Activated naive CD8-positive, alpha-beta T cell treated with anti-CD3 and anti-CD28 coated beads, Interleukin-2, amount 10 ng/mL, durations not matched to agents 7 days and 5 days (primary cell): ENCODE measurements at regions not wholly inside any gene's neighbourhood (a gene's known extent, or its start where the extent isn't known, plus 50 kb on each side); places are given as distances from the start of the nearest gene placed in this dataset.
"Not testable (repeated sequence)": the region's sequence is repeated elsewhere in the genome, so short reads cannot be mapped to it uniquely, and the experiment has no call there.

Source experiments
- ATAC-seq: fragments of 150-1000 bp; cut with Tn5 transposase; one replicate; pipeline ENCODE4 v1.10.0; 2021; ENCODE audit warnings: low read depth, moderate library complexity
- POLR2A ChIA-PET: fragments of 350-600 bp; sonication (Branson Sonifier 250); formaldehyde crosslinking; loops from one replicate; lab custom pipeline; 2021; ENCODE audit warnings: antibody characterized with exemption; lab: Charles Lee
- DNase-seq: peaks from one replicate; pipeline ENCODE4 v3.0.0; 2021
- H3K27ac Mint-ChIP-seq: one replicate; pipeline ENCODE4 v1.8.0; 2022; ENCODE audit warnings: mild to moderate bottlenecking, mixed read lengths
- H3K27me3 Mint-ChIP-seq: one replicate; pipeline ENCODE4 v1.8.0; 2022; ENCODE audit warnings: mild to moderate bottlenecking, moderate library complexity, mixed read lengths
- H3K36me3 Mint-ChIP-seq: one replicate; pipeline ENCODE4 v1.8.0; 2021; ENCODE audit warnings: mild to moderate bottlenecking, mixed read lengths
- H3K4me1 Mint-ChIP-seq: one replicate; pipeline ENCODE4 v1.8.0; 2021; ENCODE audit warnings: mixed read lengths
- H3K4me3 Mint-ChIP-seq: one replicate; pipeline ENCODE4 v1.8.0; 2022; ENCODE audit warnings: mild to moderate bottlenecking, moderate library complexity, mixed read lengths
- H3K9me3 Mint-ChIP-seq: one replicate; pipeline ENCODE4 v1.8.0; 2021; ENCODE audit warnings: mixed read lengths

- H3K4me3 Mint-ChIP-seq = no peak overlapping the region
- no peaks in the 10 kb centered on the region for H3K36me3 Mint-ChIP-seq
- no peak overlapping the region for H3K27ac Mint-ChIP-seq
- H3K27me3 Mint-ChIP-seq = peaks cover 31% of the 10 kb centered on the region
- no peaks in the 10 kb centered on the region for H3K4me1 Mint-ChIP-seq
- no peak for ATAC-seq
- POLR2A ChIA-PET = no interaction called here
- DNase-seq = no peak
- no peaks in the 10 kb centered on the region for H3K9me3 Mint-ChIP-seq
These were observed 57.5 kb upstream of the DYNLT3 start for GRCh38 chrX:37904833-37905232.

DNA sequence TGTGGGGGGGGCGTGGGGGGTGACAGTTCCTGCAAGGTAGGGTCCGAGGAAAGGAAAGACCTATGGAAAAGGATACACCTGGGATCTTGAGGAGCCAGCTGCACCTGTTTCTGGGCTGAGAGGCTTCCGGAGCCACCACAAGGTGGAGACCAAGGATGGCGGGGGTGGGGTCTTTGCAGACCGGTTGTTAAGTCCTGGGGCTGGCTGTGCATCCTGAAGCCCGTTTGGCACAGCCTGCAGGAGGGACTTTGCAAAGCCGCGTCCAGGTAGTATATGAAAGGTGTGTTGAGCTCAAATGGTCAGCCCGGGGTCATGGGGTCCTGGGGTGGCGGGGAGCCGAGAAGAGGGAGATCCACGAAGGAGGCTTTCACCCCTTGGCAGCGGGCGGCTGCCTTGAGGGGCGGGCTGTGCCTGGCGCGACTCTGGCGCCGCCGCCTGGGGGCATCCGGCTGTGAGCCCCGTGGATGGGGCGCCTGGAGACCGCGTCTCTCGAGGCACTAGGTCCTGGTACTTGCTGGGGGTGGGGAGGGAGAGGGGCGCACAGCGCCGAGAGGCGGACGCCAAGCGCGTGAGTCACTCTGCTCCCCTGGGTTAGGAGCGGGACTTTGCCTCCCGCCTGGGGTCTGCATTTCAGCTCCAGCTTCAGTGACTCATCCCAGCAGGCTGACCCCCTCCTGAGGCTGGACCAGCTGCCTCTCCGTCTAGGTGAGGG is 58.2 kb upstream of the DYNLT3 start:
- no peaks in the 10 kb centered on the region for H3K4me1 Mint-ChIP-seq
- no peaks in the 10 kb centered on the region for H3K36me3 Mint-ChIP-seq
- POLR2A ChIA-PET = no interaction called here
- H3K27me3 Mint-ChIP-seq = peaks cover 31% of the 10 kb centered on the region
- ATAC-seq (peak; percentile 72), DNase-seq (peak; percentile 50)
- H3K27ac Mint-ChIP-seq = no peak overlapping the region
- no peaks in the 10 kb centered on the region for H3K9me3 Mint-ChIP-seq
- H3K4me3 Mint-ChIP-seq = peak overlapping the region; percentile 35

- no peak overlapping the region for H3K4me3 Mint-ChIP-seq
- ATAC-seq = no peak
- H3K27ac Mint-ChIP-seq = no peak overlapping the region
- no peaks in the 10 kb centered on the region for H3K4me1 Mint-ChIP-seq
- POLR2A ChIA-PET = no interaction called here
- no peak for DNase-seq
- H3K9me3 Mint-ChIP-seq = no peaks in the 10 kb centered on the region
- H3K27me3 Mint-ChIP-seq = peaks cover 27% of the 10 kb centered on the region
- no peaks in the 10 kb centered on the region for H3K36me3 Mint-ChIP-seq
These were observed 59.0 kb upstream of the DYNLT3 start for GRCh38 chrX:37906357-37906756.

DNA sequence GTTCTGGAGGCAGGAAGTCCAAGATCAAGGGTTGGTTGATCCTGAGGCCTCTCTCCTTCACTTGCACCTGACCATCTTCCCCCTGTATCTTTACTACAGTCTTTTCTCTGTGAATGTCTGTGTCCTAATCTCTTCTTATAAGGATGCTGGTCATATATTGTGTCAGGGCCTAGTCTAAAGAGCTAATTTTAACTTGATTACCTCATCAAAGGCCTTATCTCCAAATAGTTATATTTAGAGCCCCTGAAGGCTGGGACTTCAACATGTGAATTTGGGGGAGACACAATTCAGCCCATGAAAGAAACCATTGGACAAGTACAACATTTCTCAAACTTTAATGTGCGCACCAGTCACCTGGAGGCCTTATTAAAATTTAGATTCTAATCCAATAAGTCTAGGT is 62.8 kb upstream of the DYNLT3 start:
- H3K27ac Mint-ChIP-seq = no peak overlapping the region
- H3K4me1 Mint-ChIP-seq = peaks cover 7% of the 10 kb centered on the region
- peaks cover 17% of the 10 kb centered on the region for H3K27me3 Mint-ChIP-seq
- H3K4me3 Mint-ChIP-seq = no peak overlapping the region
- no peaks in the 10 kb centered on the region for H3K36me3 Mint-ChIP-seq
- no peak for ATAC-seq
- no peak for DNase-seq
- POLR2A ChIA-PET = no interaction called here
- H3K9me3 Mint-ChIP-seq = no peaks in the 10 kb centered on the region

DNA sequence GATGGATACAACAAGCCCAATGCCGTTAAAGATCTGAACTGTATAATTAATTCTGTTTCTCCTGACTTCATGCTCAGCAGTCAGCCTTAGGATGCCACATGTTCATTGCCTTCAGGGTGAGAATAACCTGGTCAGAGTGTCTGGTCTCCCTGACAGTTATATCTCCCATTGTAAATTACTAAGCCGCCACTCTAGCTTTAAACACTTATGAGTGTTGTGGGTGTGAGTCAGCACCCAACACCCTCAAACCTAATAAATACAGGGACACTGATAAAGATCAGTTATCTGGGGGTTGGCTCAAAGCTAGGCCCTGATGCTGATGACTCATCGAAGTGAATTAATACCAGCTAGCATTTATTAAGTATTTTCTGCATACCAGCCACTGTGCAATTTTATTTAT is 64.9 kb upstream of the DYNLT3 start:
- Mint-ChIP-seq H3K4me3 (no peak overlapping the region), H3K4me1 (peaks cover 7% of the 10 kb centered on the region), H3K27ac (no peak overlapping the region), H3K36me3 (no peaks in the 10 kb centered on the region), H3K9me3 (no peaks in the 10 kb centered on the region), H3K27me3 (peaks cover 2% of the 10 kb centered on the region)
- ATAC-seq (no peak), DNase-seq (no peak)
- POLR2A ChIA-PET = no interaction called here

GRCh38 chrX:37912777-37913176 is 65.4 kb upstream of the DYNLT3 start:
- POLR2A ChIA-PET = no interaction called here
- H3K4me3 Mint-ChIP-seq = no peak overlapping the region
- peaks cover 7% of the 10 kb centered on the region for H3K4me1 Mint-ChIP-seq
- DNase-seq (no peak), ATAC-seq (peak; percentile 54)
- H3K27me3 Mint-ChIP-seq = peaks cover 2% of the 10 kb centered on the region
- H3K27ac Mint-ChIP-seq = no peak overlapping the region
- H3K36me3 Mint-ChIP-seq = no peaks in the 10 kb centered on the region
- H3K9me3 Mint-ChIP-seq = no peaks in the 10 kb centered on the region

DNA sequence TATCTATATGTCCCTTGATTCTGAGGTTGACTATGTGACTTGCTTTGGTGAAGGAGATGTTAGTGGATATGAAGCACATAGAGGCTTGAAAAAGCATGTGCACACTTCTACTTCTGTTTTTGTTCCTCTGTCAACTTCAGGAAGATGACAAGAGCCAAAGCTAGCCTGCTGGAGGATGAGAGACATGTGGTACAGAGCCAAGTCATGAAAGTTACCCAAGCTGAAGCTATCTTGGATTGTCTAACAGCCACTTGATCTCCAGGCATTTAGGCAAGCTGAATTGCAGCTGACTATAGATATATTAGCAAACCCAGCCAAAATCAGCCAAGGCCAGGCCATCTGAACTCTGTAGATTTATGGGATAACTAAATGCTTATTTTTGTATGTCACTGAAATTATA is 70.8 kb upstream of the DYNLT3 start:
- Mint-ChIP-seq H3K27ac (no peak overlapping the region), H3K27me3 (peaks cover 15% of the 10 kb centered on the region), H3K36me3 (no peaks in the 10 kb centered on the region), H3K9me3 (no peaks in the 10 kb centered on the region), H3K4me3 (no peak overlapping the region), H3K4me1 (no peaks in the 10 kb centered on the region)
- POLR2A ChIA-PET = no interaction called here
- DNase-seq (no peak), ATAC-seq (no peak)

DNA sequence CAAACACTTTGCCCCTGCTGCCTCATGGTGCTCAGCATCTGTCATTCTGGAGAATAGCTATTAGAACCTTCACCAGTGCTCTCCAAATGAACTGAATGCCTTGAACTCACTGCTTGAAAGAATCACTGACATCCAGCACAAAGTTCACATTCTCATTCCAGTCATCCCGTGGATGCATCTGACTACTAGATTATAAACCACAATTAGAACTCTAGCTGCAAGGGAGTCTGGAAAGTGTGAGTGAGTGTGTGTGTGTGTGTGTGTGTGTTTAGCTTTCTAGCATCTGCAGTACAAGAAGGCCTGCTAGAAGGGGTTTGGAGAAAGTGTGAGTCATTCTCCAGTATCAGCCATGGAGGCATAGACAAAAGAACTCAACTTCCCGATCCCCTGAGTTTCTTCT is 71.3 kb upstream of the DYNLT3 start:
- no peak for DNase-seq
- Mint-ChIP-seq H3K36me3 (no peaks in the 10 kb centered on the region), H3K27me3 (peaks cover 15% of the 10 kb centered on the region), H3K27ac (no peak overlapping the region), H3K9me3 (no peaks in the 10 kb centered on the region), H3K4me1 (no peaks in the 10 kb centered on the region), H3K4me3 (no peak overlapping the region)
- POLR2A ChIA-PET = interaction anchor here (0.6 kb wide), 1 partner anchor 216 kb away, joined by 3 read pairs; no protein-coding TSS in a partner anchor
- ATAC-seq = no peak

GRCh38 chrX:37921758-37922157 is 74.4 kb upstream of the DYNLT3 start:
- H3K27ac Mint-ChIP-seq = no peak overlapping the region
- H3K9me3 Mint-ChIP-seq = no peaks in the 10 kb centered on the region
- H3K27me3 Mint-ChIP-seq = peaks cover 15% of the 10 kb centered on the region
- DNase-seq (no peak), ATAC-seq (no peak)
- H3K4me1 Mint-ChIP-seq = no peaks in the 10 kb centered on the region
- no peak overlapping the region for H3K4me3 Mint-ChIP-seq
- no peaks in the 10 kb centered on the region for H3K36me3 Mint-ChIP-seq
- POLR2A ChIA-PET = no interaction called here

GRCh38 chrX:37922928-37923327 is 75.6 kb upstream of the DYNLT3 start:
- ATAC-seq (no peak), DNase-seq (no peak)
- Mint-ChIP-seq H3K4me3 (no peak overlapping the region), H3K9me3 (no peaks in the 10 kb centered on the region), H3K36me3 (no peaks in the 10 kb centered on the region), H3K27ac (no peak overlapping the region), H3K27me3 (peaks cover 13% of the 10 kb centered on the region), H3K4me1 (no peaks in the 10 kb centered on the region)
- POLR2A ChIA-PET = no interaction called here

GRCh38 chrX:37925761-37926160 is 78.4 kb upstream of the DYNLT3 start:
- H3K27ac Mint-ChIP-seq, H3K27me3 Mint-ChIP-seq, H3K4me1 Mint-ChIP-seq, H3K4me3 Mint-ChIP-seq, DNase-seq, H3K9me3 Mint-ChIP-seq, ATAC-seq, H3K36me3 Mint-ChIP-seq, POLR2A ChIA-PET: not testable (repeated sequence)

DNA sequence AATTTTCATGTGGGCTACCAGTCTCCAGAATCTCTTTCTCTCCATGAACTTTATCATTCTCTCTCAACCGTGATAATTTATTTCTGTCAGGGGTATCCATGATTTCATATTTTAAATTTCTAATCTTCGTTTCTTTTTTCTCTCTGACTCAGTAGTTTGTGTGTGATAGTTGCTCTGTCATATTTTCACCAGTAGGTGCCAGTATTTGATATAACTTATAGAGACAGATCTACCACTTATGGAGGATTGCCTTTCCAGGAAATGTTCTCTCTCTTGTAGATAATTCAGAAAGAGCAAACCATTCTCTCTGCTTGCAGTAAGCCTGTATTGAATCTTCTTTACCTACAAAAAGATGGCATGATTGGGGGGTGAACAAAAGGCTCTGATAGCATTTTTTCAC is 79.3 kb upstream of the DYNLT3 start:
- no peak for DNase-seq
- no peaks in the 10 kb centered on the region for H3K9me3 Mint-ChIP-seq
- no peaks in the 10 kb centered on the region for H3K36me3 Mint-ChIP-seq
- no peak for ATAC-seq
- POLR2A ChIA-PET = no interaction called here
- H3K4me3 Mint-ChIP-seq = no peak overlapping the region
- H3K27me3 Mint-ChIP-seq = peaks cover 6% of the 10 kb centered on the region
- H3K4me1 Mint-ChIP-seq = no peaks in the 10 kb centered on the region
- no peak overlapping the region for H3K27ac Mint-ChIP-seq

DNA sequence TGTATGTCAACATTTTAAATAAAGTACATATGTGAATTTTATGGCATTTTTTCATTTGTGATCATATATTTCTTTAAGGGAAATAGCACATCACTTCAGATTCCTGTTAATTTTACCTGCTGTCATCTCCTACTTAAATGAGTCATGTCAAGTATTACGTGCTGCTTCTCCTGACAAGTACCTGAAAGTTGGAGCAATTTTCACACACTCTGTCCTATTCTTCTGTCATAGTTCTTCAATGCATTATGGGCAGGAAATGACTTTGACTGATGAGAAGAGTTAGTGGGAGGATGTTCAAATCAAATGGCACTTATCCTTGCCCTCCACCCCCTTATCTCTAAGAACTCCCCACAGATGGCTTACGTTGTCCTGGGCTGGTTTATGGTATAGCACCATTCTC is 64.2 kb upstream of the SYTL5 start:
- POLR2A ChIA-PET = no interaction called here
- Mint-ChIP-seq H3K27me3 (peaks cover 4% of the 10 kb centered on the region), H3K27ac (no peak overlapping the region), H3K9me3 (no peaks in the 10 kb centered on the region), H3K4me3 (no peak overlapping the region), H3K4me1 (no peaks in the 10 kb centered on the region), H3K36me3 (no peaks in the 10 kb centered on the region)
- DNase-seq = no peak
- ATAC-seq = no peak

- no peaks in the 10 kb centered on the region for H3K4me1 Mint-ChIP-seq
- POLR2A ChIA-PET = no interaction called here
- no peaks in the 10 kb centered on the region for H3K9me3 Mint-ChIP-seq
- DNase-seq (no peak), ATAC-seq (no peak)
- H3K27ac Mint-ChIP-seq = no peak overlapping the region
- H3K36me3 Mint-ChIP-seq = no peaks in the 10 kb centered on the region
- no peak overlapping the region for H3K4me3 Mint-ChIP-seq
- H3K27me3 Mint-ChIP-seq = peaks cover 6% of the 10 kb centered on the region
These were observed 62.6 kb upstream of the SYTL5 start for GRCh38 chrX:37943554-37944344.
